ENCODE measurements at regions not wholly inside any gene's neighbourhood (a gene's known extent, or its start where the extent isn't known, plus 50 kb on each side); places are given as distances from the start of the nearest gene placed in this dataset.

DNA sequence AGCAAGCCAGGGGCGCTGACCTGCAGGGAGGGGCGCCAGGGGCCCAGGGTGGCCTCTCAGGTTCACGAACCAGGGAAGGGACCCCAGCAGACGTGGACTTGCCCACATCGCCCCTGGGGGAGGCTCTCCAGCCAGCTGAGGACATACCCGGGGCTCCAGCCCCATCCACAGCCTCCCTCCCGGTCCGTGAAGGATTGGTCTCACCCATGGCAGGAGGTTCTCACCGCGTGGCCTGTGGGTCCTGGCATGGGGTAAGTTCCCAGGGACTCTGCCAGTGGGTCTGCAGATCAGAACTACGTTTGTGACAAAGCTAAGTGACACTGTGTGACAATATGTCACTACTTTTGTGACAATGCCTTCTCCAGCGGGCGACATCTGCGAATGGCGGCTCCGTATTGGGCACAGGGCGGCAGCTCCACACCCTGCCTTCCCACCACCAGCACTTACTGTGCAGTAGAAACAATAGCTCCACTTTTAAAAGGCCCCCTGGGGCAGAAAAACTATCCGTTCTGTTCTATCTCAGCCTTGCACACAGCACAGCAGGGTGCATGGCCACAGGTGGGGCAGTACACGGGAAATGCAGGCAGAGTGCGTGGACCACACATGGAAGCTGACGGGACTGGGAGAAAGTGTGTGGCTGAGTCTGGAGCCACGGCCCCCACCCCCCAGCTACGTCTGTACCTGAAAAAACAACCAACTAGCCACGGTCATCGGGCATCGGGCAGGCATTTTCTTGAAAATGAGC, 65.2 kb upstream of the CTDP1 start:
- Histone ChIP-seq H3K9me3 (no peaks in the 10 kb centered on the region), H3K27me3 (no peaks in the 10 kb centered on the region), H3K36me3 (no peaks in the 10 kb centered on the region), H3K4me3 (no peak overlapping the region), H3K4me1 (no peaks in the 10 kb centered on the region), H3K27ac (no peak overlapping the region)
- no peak for TF ChIP-seq POLR2A (IDR thresholded peaks at IDR 0.05)
- TF ChIP-seq, protein P1, sequence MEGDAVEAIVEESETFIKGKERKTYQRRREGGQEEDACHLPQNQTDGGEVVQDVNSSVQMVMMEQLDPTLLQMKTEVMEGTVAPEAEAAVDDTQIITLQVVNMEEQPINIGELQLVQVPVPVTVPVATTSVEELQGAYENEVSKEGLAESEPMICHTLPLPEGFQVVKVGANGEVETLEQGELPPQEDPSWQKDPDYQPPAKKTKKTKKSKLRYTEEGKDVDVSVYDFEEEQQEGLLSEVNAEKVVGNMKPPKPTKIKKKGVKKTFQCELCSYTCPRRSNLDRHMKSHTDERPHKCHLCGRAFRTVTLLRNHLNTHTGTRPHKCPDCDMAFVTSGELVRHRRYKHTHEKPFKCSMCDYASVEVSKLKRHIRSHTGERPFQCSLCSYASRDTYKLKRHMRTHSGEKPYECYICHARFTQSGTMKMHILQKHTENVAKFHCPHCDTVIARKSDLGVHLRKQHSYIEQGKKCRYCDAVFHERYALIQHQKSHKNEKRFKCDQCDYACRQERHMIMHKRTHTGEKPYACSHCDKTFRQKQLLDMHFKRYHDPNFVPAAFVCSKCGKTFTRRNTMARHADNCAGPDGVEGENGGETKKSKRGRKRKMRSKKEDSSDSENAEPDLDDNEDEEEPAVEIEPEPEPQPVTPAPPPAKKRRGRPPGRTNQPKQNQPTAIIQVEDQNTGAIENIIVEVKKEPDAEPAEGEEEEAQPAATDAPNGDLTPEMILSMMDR (IDR thresholded peaks at IDR 0.05), result no peak
- peak in 2 of 3 donors; percentile 31 to 42 for DNase-seq

- Histone ChIP-seq H3K9me3 (no peaks in the 10 kb centered on the region), H3K27me3 (no peaks in the 10 kb centered on the region), H3K27ac (no peak overlapping the region), H3K4me1 (no peaks in the 10 kb centered on the region), H3K4me3 (no peak overlapping the region), H3K36me3 (no peaks in the 10 kb centered on the region)
- TF ChIP-seq, protein P1 (IDR thresholded peaks at IDR 0.05), result no peak
- TF ChIP-seq POLR2A (IDR thresholded peaks at IDR 0.05), result no peak
- DNase-seq, result peak in 2 of 3 donors; percentile 28
Observed at GRCh38 chr18:79615091-79615490, 64.5 kb upstream of the CTDP1 start.

DNA sequence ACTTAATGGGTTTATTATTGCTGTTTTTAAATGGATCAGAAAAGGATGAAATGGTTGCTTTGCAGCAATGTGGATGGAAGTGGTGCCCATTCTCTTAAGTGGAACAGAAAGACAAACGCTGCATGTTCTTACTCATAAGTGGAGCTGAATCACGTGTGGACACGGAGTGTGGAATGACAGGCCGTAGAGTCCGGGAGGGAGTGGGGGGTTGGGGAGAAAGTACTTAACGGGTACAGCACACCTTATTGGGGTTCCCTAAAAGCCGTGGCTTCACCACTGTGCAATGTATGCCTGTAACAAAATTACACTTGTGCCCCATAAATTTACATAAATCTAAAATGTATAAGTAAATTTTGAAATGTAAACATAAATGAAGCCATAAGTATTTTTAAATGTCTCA, 64.0 kb upstream of the CTDP1 start:
- TF ChIP-seq, protein P1 (IDR thresholded peaks at IDR 0.05), result no peak
- TF ChIP-seq POLR2A (IDR thresholded peaks at IDR 0.05), result no peak
- no peaks in the 10 kb centered on the region for H3K9me3 ChIP-seq
- H3K27me3 ChIP-seq, result no peaks in the 10 kb centered on the region
- H3K36me3 ChIP-seq, result no peaks in the 10 kb centered on the region
- H3K4me1 ChIP-seq, result no peaks in the 10 kb centered on the region
- DNase-seq, result peak in 1 of 3 donors; percentile 19
- no peak overlapping the region for H3K4me3 ChIP-seq
- no peak overlapping the region for H3K27ac ChIP-seq

- Histone ChIP-seq H3K36me3 (no peaks in the 10 kb centered on the region), H3K9me3 (no peaks in the 10 kb centered on the region), H3K4me1 (no peaks in the 10 kb centered on the region), H3K4me3 (peak overlapping the region in 2 of 4 donors; percentile 25 to 36), H3K27me3 (no peaks in the 10 kb centered on the region), H3K27ac (no peak overlapping the region)
- peak in 2 of 3 donors; percentile 41 to 43 for DNase-seq
- TF ChIP-seq, protein P1 (IDR thresholded peaks at IDR 0.05), result no peak
- no peak for TF ChIP-seq POLR2A (IDR thresholded peaks at IDR 0.05)
Observed at GRCh38 chr18:79616651-79617510, 62.7 kb upstream of the CTDP1 start.

DNA sequence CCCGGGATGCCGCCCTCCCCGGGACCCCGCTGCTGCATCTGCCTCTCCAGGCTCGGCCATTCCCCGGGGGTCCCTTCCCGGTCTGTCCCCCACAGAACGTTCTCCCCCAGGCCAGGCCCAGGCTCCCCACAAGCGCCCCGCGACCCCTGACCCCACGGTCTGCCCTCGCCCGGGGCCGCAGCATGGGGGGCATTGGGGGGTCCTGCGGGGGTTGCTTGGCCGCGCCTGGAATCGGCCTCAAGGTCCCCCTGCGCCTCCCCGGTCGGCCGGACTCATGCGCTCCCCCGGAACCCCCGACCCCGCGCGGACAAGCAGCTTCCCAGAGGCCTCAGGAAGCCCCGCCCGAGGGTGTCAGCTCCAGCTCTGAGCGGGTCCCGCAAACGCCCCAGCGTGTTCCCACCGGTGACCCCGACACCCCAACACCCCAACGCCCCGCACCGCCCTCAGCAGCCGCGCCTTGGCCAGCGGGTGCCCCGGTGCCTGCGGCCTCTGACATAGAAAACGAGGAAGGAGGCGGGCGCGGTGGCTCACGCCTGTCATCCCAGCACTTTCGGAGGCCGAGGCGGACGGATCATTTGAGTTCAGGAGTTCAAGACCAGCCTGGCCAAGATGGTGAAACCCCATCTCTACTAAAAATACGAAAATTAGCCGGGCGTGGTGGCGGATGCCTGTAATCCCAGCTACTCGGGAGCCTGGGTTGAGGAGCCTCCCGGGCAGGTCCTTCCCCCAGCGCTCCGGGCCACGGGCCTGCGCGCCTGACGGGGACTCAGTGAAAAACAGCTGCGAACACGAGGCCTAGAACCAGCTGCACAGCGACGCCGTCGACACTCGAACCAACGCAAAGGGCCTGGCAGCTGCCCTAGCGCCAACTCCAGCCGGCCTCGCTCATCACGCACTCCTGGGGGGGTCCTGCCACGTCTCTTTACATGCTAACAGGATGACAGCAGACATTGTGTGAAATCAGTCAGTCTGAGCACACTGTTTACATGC, 61.8 kb upstream of the CTDP1 start:
- Histone ChIP-seq H3K4me3 (no peak overlapping the region), H3K27ac (no peak overlapping the region), H3K36me3 (no peaks in the 10 kb centered on the region), H3K9me3 (no peaks in the 10 kb centered on the region), H3K4me1 (no peaks in the 10 kb centered on the region), H3K27me3 (no peaks in the 10 kb centered on the region)
- TF ChIP-seq, protein P1 (IDR thresholded peaks at IDR 0.05), result no peak
- no peak for TF ChIP-seq POLR2A (IDR thresholded peaks at IDR 0.05)
- DNase-seq, result peak in 2 of 3 donors; percentile 37 to 43
